GM13977 (cell line): ENCODE measurements at regions not wholly inside any gene's neighbourhood (a gene's known extent, or its start where the extent isn't known, plus 50 kb on each side); places are given as distances from the start of the nearest gene placed in this dataset.
"Not testable (repeated sequence)": the region's sequence is repeated elsewhere in the genome, so short reads cannot be mapped to it uniquely, and the experiment has no call there.

ENCODE experiments used
- DNase-seq: peaks from one replicate; pipeline ENCODE4 v3.0.0; 2012; ENCODE audit warnings: low spot score
- CTCF ChIP-seq: IDR thresholded peaks from 2 replicates; pipeline ENCODE4 v1.5.1; 2012; ENCODE audit warnings: mild to moderate bottlenecking, control low read depth; ENCODE audit not compliant: insufficient read depth; ENCODE audit errors: extremely low read depth, missing control alignments
- in situ Hi-C: fragments of 300-500 bp; cut with MboI; formaldehyde crosslinking; loops from one replicate; pipeline ENCODE4 v1.12.0; 2022; ENCODE audit warnings: low sequenced_read_pairs, low pct_unique_long_range_greater_than_20kb, mixed read lengths, inconsistent platforms; ENCODE audit not compliant: unreplicated experiment

GRCh38 chr6:85005494-85005893 is 241.1 kb upstream of the TBX18 start:
- DNase-seq, result no peak
- in situ Hi-C loops, result no loop called here
- no peak for TF ChIP-seq CTCF

GRCh38 chr6:85004361-85004995 is 240.1 kb upstream of the TBX18 start:
- in situ Hi-C loops, result no loop called here
- no peak for TF ChIP-seq CTCF
- no peak for DNase-seq

- in situ Hi-C loops, result no loop called here
- no peak for TF ChIP-seq CTCF
- DNase-seq, result no peak
Measured at GRCh38 chr6:85002847-85003246, 238.4 kb upstream of the TBX18 start.

- DNase-seq, result no peak
- in situ Hi-C loops, result no loop called here
- no peak for TF ChIP-seq CTCF
Measured at GRCh38 chr6:85000001-85000400, 235.6 kb upstream of the TBX18 start.

GRCh38 chr6:84998223-84998622 is 233.8 kb upstream of the TBX18 start:
- no peak for TF ChIP-seq CTCF
- no peak for DNase-seq
- in situ Hi-C loops, result no loop called here

- in situ Hi-C loops, DNase-seq: not testable (repeated sequence)
Measured at GRCh38 chr6:84988766-84989165, 224.4 kb upstream of the TBX18 start.

GRCh38 chr6:84985490-84985889 is 221.1 kb upstream of the TBX18 start:
- DNase-seq, in situ Hi-C loops: not testable (repeated sequence)

GRCh38 chr6:84979541-84979940 is 215.1 kb upstream of the TBX18 start:
- in situ Hi-C loops, result no loop called here
- DNase-seq, result no peak
- TF ChIP-seq CTCF, result no peak
